Activated T-cell treated with anti-CD3 and anti-CD28 coated beads, Interleukin-2, amount 50 U/mL, for 24 hours (primary cell): ENCODE measurements at regions not wholly inside any gene's neighbourhood (a gene's known extent, or its start where the extent isn't known, plus 50 kb on each side); places are given as distances from the start of the nearest gene placed in this dataset.
"Not testable (repeated sequence)": the region's sequence is repeated elsewhere in the genome, so short reads cannot be mapped to it uniquely, and the experiment has no call there.

Source experiments
- DNase-seq: peaks from one replicate; pipeline ENCODE4 v3.0.0-alpha.2; 2020
- H3K27ac Mint-ChIP-seq: 2 replicates; pipeline ENCODE4 v1.8.0; 2020; ENCODE audit warnings: mild to moderate bottlenecking, mixed read lengths
- H3K27me3 Mint-ChIP-seq: 2 replicates; pipeline ENCODE4 v1.8.0; 2020; ENCODE audit warnings: mixed read lengths
- H3K36me3 Mint-ChIP-seq: 2 replicates; pipeline ENCODE4 v1.8.0; 2020; ENCODE audit warnings: low read depth, mixed read lengths
- H3K4me1 Mint-ChIP-seq: 2 replicates; pipeline ENCODE4 v1.8.0; 2020; ENCODE audit warnings: low read depth, mixed read lengths
- H3K4me3 Mint-ChIP-seq: 2 replicates; pipeline ENCODE4 v1.8.0; 2020; ENCODE audit warnings: mild to moderate bottlenecking, moderate library complexity, mixed read lengths
- H3K9me3 Mint-ChIP-seq: 2 replicates; pipeline ENCODE4 v1.8.0; 2020; ENCODE audit warnings: mixed read lengths

GRCh38 chr5:124987786-124988185 lies 241.3 kb upstream of the ZNF608 start:
- H3K4me1 Mint-ChIP-seq, H3K36me3 Mint-ChIP-seq, DNase-seq, H3K27ac Mint-ChIP-seq, H3K27me3 Mint-ChIP-seq, H3K4me3 Mint-ChIP-seq: not testable (repeated sequence)
- peaks cover 15% of the 10 kb centered on the region for H3K9me3 Mint-ChIP-seq

- Mint-ChIP-seq H3K36me3 (no peaks in the 10 kb centered on the region), H3K27ac (no peak overlapping the region), H3K4me1 (no peaks in the 10 kb centered on the region), H3K4me3 (no peak overlapping the region), H3K27me3 (no peaks in the 10 kb centered on the region), H3K9me3 (peaks cover 10% of the 10 kb centered on the region)
- no peak for DNase-seq
Measured at GRCh38 chr5:124990723-124991122, 244.3 kb upstream of the ZNF608 start.

GRCh38 chr5:124995421-124995820 lies 249.0 kb upstream of the ZNF608 start:
- Mint-ChIP-seq H3K4me3 (no peak overlapping the region), H3K36me3 (no peaks in the 10 kb centered on the region), H3K9me3 (no peaks in the 10 kb centered on the region), H3K27me3 (no peaks in the 10 kb centered on the region), H3K27ac (no peak overlapping the region), H3K4me1 (no peaks in the 10 kb centered on the region)
- no peak for DNase-seq

GRCh38 chr5:124996023-124996763 lies 249.8 kb upstream of the ZNF608 start:
- Mint-ChIP-seq H3K27ac (no peak overlapping the region), H3K36me3 (no peaks in the 10 kb centered on the region), H3K4me1 (no peaks in the 10 kb centered on the region), H3K27me3 (no peaks in the 10 kb centered on the region), H3K9me3 (no peaks in the 10 kb centered on the region), H3K4me3 (no peak overlapping the region)
- DNase-seq: no peak

- Mint-ChIP-seq H3K9me3 (no peaks in the 10 kb centered on the region), H3K4me3 (no peak overlapping the region), H3K27me3 (no peaks in the 10 kb centered on the region), H3K27ac (no peak overlapping the region), H3K36me3 (no peaks in the 10 kb centered on the region), H3K4me1 (no peaks in the 10 kb centered on the region)
- DNase-seq: no peak
Measured at GRCh38 chr5:124996764-124997077, 250.3 kb upstream of the ZNF608 start.

GRCh38 chr5:124997186-124997893 lies 250.9 kb upstream of the ZNF608 start:
- Mint-ChIP-seq H3K27me3 (no peaks in the 10 kb centered on the region), H3K27ac (no peak overlapping the region), H3K9me3 (no peaks in the 10 kb centered on the region), H3K36me3 (no peaks in the 10 kb centered on the region), H3K4me1 (no peaks in the 10 kb centered on the region), H3K4me3 (no peak overlapping the region)
- no peak for DNase-seq

- Mint-ChIP-seq H3K4me1 (no peaks in the 10 kb centered on the region), H3K27me3 (no peaks in the 10 kb centered on the region), H3K36me3 (no peaks in the 10 kb centered on the region), H3K9me3 (no peaks in the 10 kb centered on the region), H3K27ac (no peak overlapping the region), H3K4me3 (no peak overlapping the region)
- no peak for DNase-seq
Measured at GRCh38 chr5:124998520-124998919, 252.1 kb upstream of the ZNF608 start.

- Mint-ChIP-seq H3K9me3 (no peaks in the 10 kb centered on the region), H3K27ac (no peak overlapping the region), H3K4me1 (no peaks in the 10 kb centered on the region), H3K4me3 (no peak overlapping the region), H3K27me3 (no peaks in the 10 kb centered on the region), H3K36me3 (no peaks in the 10 kb centered on the region)
- DNase-seq: no peak
Measured at GRCh38 chr5:125002727-125003598, 256.5 kb upstream of the ZNF608 start.

GRCh38 chr5:125004009-125004408 lies 257.6 kb upstream of the ZNF608 start:
- no peaks in the 10 kb centered on the region for H3K9me3 Mint-ChIP-seq
- no peak for DNase-seq
- no peak overlapping the region for H3K27ac Mint-ChIP-seq
- no peaks in the 10 kb centered on the region for H3K4me1 Mint-ChIP-seq
- H3K27me3 Mint-ChIP-seq: no peaks in the 10 kb centered on the region
- H3K36me3 Mint-ChIP-seq: no peaks in the 10 kb centered on the region
- H3K4me3 Mint-ChIP-seq: no peak overlapping the region

- H3K36me3 Mint-ChIP-seq: no peaks in the 10 kb centered on the region
- H3K27me3 Mint-ChIP-seq: no peaks in the 10 kb centered on the region
- H3K4me3 Mint-ChIP-seq: no peak overlapping the region
- no peak for DNase-seq
- H3K9me3 Mint-ChIP-seq: no peaks in the 10 kb centered on the region
- H3K27ac Mint-ChIP-seq: no peak overlapping the region
- no peaks in the 10 kb centered on the region for H3K4me1 Mint-ChIP-seq
Measured at GRCh38 chr5:125005266-125005665, 258.8 kb upstream of the ZNF608 start.

- Mint-ChIP-seq H3K4me1 (no peaks in the 10 kb centered on the region), H3K9me3 (peaks cover 2% of the 10 kb centered on the region), H3K27ac (no peak overlapping the region), H3K27me3 (no peaks in the 10 kb centered on the region), H3K36me3 (no peaks in the 10 kb centered on the region), H3K4me3 (no peak overlapping the region)
- DNase-seq: no peak
Measured at GRCh38 chr5:125006011-125006685, 259.7 kb upstream of the ZNF608 start.

- H3K9me3 Mint-ChIP-seq: peaks cover 2% of the 10 kb centered on the region
- no peak overlapping the region for H3K4me3 Mint-ChIP-seq
- DNase-seq: no peak
- no peaks in the 10 kb centered on the region for H3K4me1 Mint-ChIP-seq
- H3K27me3 Mint-ChIP-seq: no peaks in the 10 kb centered on the region
- no peak overlapping the region for H3K27ac Mint-ChIP-seq
- H3K36me3 Mint-ChIP-seq: no peaks in the 10 kb centered on the region
Measured at GRCh38 chr5:125010356-125010755, 263.9 kb upstream of the ZNF608 start.

GRCh38 chr5:125011014-125011413 lies 264.6 kb upstream of the ZNF608 start:
- no peaks in the 10 kb centered on the region for H3K27me3 Mint-ChIP-seq
- H3K36me3 Mint-ChIP-seq: no peaks in the 10 kb centered on the region
- no peak overlapping the region for H3K27ac Mint-ChIP-seq
- H3K4me3 Mint-ChIP-seq: no peak overlapping the region
- peaks cover 2% of the 10 kb centered on the region for H3K9me3 Mint-ChIP-seq
- H3K4me1 Mint-ChIP-seq: no peaks in the 10 kb centered on the region
- DNase-seq: no peak

GRCh38 chr5:125011419-125011818 lies 265.0 kb upstream of the ZNF608 start:
- no peak overlapping the region for H3K4me3 Mint-ChIP-seq
- H3K27me3 Mint-ChIP-seq: no peaks in the 10 kb centered on the region
- H3K36me3 Mint-ChIP-seq: no peaks in the 10 kb centered on the region
- no peak for DNase-seq
- H3K4me1 Mint-ChIP-seq: no peaks in the 10 kb centered on the region
- no peak overlapping the region for H3K27ac Mint-ChIP-seq
- peaks cover 2% of the 10 kb centered on the region for H3K9me3 Mint-ChIP-seq
